Keratinocyte (primary cell): ENCODE measurements at regions not wholly inside any gene's neighbourhood (a gene's known extent, or its start where the extent isn't known, plus 50 kb on each side); places are given as distances from the start of the nearest gene placed in this dataset.

Experiments used
- DNase-seq: peaks from one replicate; pipeline ENCODE4 v3.0.0-alpha.2; 2011; ENCODE audit warnings: low read depth, missing footprints, low spot score
- FAIRE-seq: peaks from 2 replicates; lab custom pipeline; 2011; peaks lifted over from hg19 to GRCh38; lab: Jason Lieb, UNC
- H2AFZ ChIP-seq: 2 replicates; pipeline ENCODE4 v1.6.0; 2012; ENCODE audit warnings: low read length, control low read depth, inconsistent platforms; ENCODE audit not compliant: control insufficient read depth
- H3K27ac ChIP-seq: 2 replicates; pipeline ENCODE4 v1.5.1; 2011; ENCODE audit warnings: low read length; ENCODE audit not compliant: control insufficient read depth, insufficient read depth
- H3K27me3 ChIP-seq: 3 replicates; pipeline ENCODE4 v1.6.0; 2011; ENCODE audit warnings: low read length; ENCODE audit not compliant: control insufficient read depth, insufficient read depth; ENCODE audit errors: extremely low read depth
- H3K36me3 ChIP-seq, 2 experiments: 2 replicates in 1 of 2; 3 replicates in 1 of 2; pipeline ENCODE4 v1.5.1; 2011; ENCODE audit warnings: low read length in 2 of 2, mild to moderate bottlenecking in 1 of 2; ENCODE audit not compliant: control insufficient read depth in 2 of 2, insufficient read depth in 2 of 2; ENCODE audit errors: extremely low read depth in 1 of 2
- H3K4me1 ChIP-seq: 3 replicates; pipeline ENCODE4 v1.5.1; 2011; ENCODE audit warnings: low read length; ENCODE audit not compliant: control insufficient read depth, insufficient read depth; ENCODE audit errors: extremely low read depth
- H3K4me2 ChIP-seq: 3 replicates; pipeline ENCODE4 v1.6.0; 2011; ENCODE audit warnings: low read depth, low read length; ENCODE audit not compliant: control insufficient read depth, insufficient read depth; ENCODE audit errors: extremely low read depth
- H3K4me3 ChIP-seq, 3 experiments: fragments of 200-600 bp in 1 of 3; sonication (generic) in 1 of 3; 2 replicates in 2 of 3; 3 replicates in 1 of 3; pipeline ENCODE4 v1.5.1; 2011 to 2016; ENCODE audit warnings: low read length in 3 of 3, mild to moderate bottlenecking in 3 of 3, control low read depth in 2 of 3, inconsistent platforms in 1 of 3, low read depth in 1 of 3, mixed read lengths in 1 of 3, mixed run types in 1 of 3, moderate library complexity in 1 of 3; ENCODE audit not compliant: control insufficient read depth in 2 of 3, insufficient read depth in 2 of 3; ENCODE audit errors: extremely low read depth in 1 of 3
- H3K79me2 ChIP-seq: 2 replicates; pipeline ENCODE4 v1.6.0; 2012; ENCODE audit warnings: low read length; ENCODE audit not compliant: control insufficient read depth, insufficient read depth
- H3K9ac ChIP-seq: 3 replicates; pipeline ENCODE4 v1.6.0; 2011; ENCODE audit warnings: low read length; ENCODE audit not compliant: control insufficient read depth, insufficient read depth; ENCODE audit errors: extremely low read depth
- H3K9me1 ChIP-seq: 3 replicates; pipeline ENCODE4 v1.6.0; 2011; ENCODE audit warnings: low read length; ENCODE audit not compliant: control insufficient read depth, insufficient read depth; ENCODE audit errors: extremely low read depth
- H3K9me3 ChIP-seq: 2 replicates; pipeline ENCODE4 v1.5.1; 2012; ENCODE audit warnings: low read depth, low read length; ENCODE audit not compliant: control insufficient read depth
- H4K20me1 ChIP-seq: 3 replicates; pipeline ENCODE4 v1.6.0; 2011; ENCODE audit warnings: low read length; ENCODE audit not compliant: control insufficient read depth, insufficient read depth; ENCODE audit errors: extremely low read depth
- EZH2 ChIP-seq: IDR thresholded peaks from one replicate; pipeline ENCODE4 v1.6.1; 2012; ENCODE audit warnings: inconsistent platforms, mild to moderate bottlenecking, low read length, moderate library complexity
- dilution Hi-C: fragments of 300-500 bp; cut with MboI; formaldehyde crosslinking; loops from one replicate; pipeline ENCODE4 v1.7.0; 2020; ENCODE audit warnings: low sequenced_read_pairs; ENCODE audit not compliant: extremely low pct_ligation_motif_present
- TF ChIP-seq, protein P1 (sequence below), 3 experiments: IDR thresholded peaks in 1 of 3; conservative IDR thresholded peaks in 1 of 3; optimal IDR thresholded peaks in 1 of 3; 2 replicates in 2 of 3; 3 replicates in 1 of 3; pipeline versions ENCODE3 to v1.5.1; 2011; ENCODE audit warnings: low read length in 3 of 3, mild to moderate bottlenecking in 3 of 3, moderate library complexity in 2 of 3, control low read depth in 1 of 3, inconsistent platforms in 1 of 3; ENCODE audit not compliant: insufficient read depth in 2 of 3; ENCODE audit errors: extremely low read depth in 1 of 3

GRCh38 chr2:172285010-172285621 lies 142.3 kb upstream of the ITGA6 start:
- no peaks in the 10 kb centered on the region for H3K9me1 ChIP-seq
- H3K36me3 ChIP-seq, result no peaks in the 10 kb centered on the region
- FAIRE-seq (no peak), DNase-seq (no peak)
- H4K20me1 ChIP-seq, result no peaks in the 10 kb centered on the region
- TF ChIP-seq, protein P1, sequence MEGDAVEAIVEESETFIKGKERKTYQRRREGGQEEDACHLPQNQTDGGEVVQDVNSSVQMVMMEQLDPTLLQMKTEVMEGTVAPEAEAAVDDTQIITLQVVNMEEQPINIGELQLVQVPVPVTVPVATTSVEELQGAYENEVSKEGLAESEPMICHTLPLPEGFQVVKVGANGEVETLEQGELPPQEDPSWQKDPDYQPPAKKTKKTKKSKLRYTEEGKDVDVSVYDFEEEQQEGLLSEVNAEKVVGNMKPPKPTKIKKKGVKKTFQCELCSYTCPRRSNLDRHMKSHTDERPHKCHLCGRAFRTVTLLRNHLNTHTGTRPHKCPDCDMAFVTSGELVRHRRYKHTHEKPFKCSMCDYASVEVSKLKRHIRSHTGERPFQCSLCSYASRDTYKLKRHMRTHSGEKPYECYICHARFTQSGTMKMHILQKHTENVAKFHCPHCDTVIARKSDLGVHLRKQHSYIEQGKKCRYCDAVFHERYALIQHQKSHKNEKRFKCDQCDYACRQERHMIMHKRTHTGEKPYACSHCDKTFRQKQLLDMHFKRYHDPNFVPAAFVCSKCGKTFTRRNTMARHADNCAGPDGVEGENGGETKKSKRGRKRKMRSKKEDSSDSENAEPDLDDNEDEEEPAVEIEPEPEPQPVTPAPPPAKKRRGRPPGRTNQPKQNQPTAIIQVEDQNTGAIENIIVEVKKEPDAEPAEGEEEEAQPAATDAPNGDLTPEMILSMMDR (optimal IDR thresholded peaks at IDR 0.05 in 1 of 3, IDR thresholded peaks at IDR 0.05 in 1 of 3, conservative IDR thresholded peaks at IDR 0.05 in 1 of 3; ENCODE audit: extremely low read depth in 1 of 3, insufficient read depth in 2 of 3, low read length in 3 of 3), result no peak
- no peak for TF ChIP-seq EZH2
- H3K9me3 ChIP-seq, result no peaks in the 10 kb centered on the region
- H3K4me3 ChIP-seq, result no peak overlapping the region
- H3K9ac ChIP-seq, result no peak overlapping the region
- H3K27me3 ChIP-seq, result no peaks in the 10 kb centered on the region
- dilution Hi-C loops, result no loop called here
- H3K4me1 ChIP-seq, result peaks cover 41% of the 10 kb centered on the region
- H2AFZ ChIP-seq, result no peak overlapping the region
- H3K27ac ChIP-seq, result no peak overlapping the region
- no peak overlapping the region for H3K4me2 ChIP-seq
- no peaks in the 10 kb centered on the region for H3K79me2 ChIP-seq

GRCh38 chr2:172285760-172286159 lies 141.6 kb upstream of the ITGA6 start:
- no peak overlapping the region for H3K9ac ChIP-seq
- H3K27ac ChIP-seq, result no peak overlapping the region
- H3K4me2 ChIP-seq, result no peak overlapping the region

More at GRCh38 chr2:172285760-172286159, 141.6 kb upstream of the ITGA6 start:
- Histone ChIP-seq H3K36me3 (no peaks in the 10 kb centered on the region), H3K4me1 (peaks cover 41% of the 10 kb centered on the region), H3K9me3 (no peaks in the 10 kb centered on the region), H3K27me3 (no peaks in the 10 kb centered on the region), H4K20me1 (no peaks in the 10 kb centered on the region), H3K9me1 (no peaks in the 10 kb centered on the region), H2AFZ (no peak overlapping the region), H3K79me2 (no peaks in the 10 kb centered on the region), H3K4me3 (no peak overlapping the region)
- dilution Hi-C loops, result no loop called here
- DNase-seq (no peak), FAIRE-seq (no peak)
- TF ChIP-seq, protein P1 (optimal IDR thresholded peaks at IDR 0.05 in 1 of 3, IDR thresholded peaks at IDR 0.05 in 1 of 3, conservative IDR thresholded peaks at IDR 0.05 in 1 of 3; ENCODE audit: extremely low read depth in 1 of 3, insufficient read depth in 2 of 3, low read length in 3 of 3), result no peak
- no peak for TF ChIP-seq EZH2
